ENCODE measurements at regions not wholly inside any gene's neighbourhood (a gene's known extent, or its start where the extent isn't known, plus 50 kb on each side); places are given as distances from the start of the nearest gene placed in this dataset.

GRCh38 chr5:108432024-108432423 is 50.1 kb upstream of the FBXL17 start:
- H3K36me3 Mint-ChIP-seq (ENCODE audit: low read depth) = no peaks in the 10 kb centered on the region
- H3K9me3 Mint-ChIP-seq = peaks cover 2% of the 10 kb centered on the region
- no peak for TF ChIP-seq CTCF (conservative IDR thresholded peaks at IDR 0.05)
- DNase-seq (ENCODE audit: low read depth, low spot score) = no peak
- no peaks in the 10 kb centered on the region for H3K27me3 Mint-ChIP-seq (ENCODE audit: low read depth)
- H3K4me1 Mint-ChIP-seq = peaks cover 8% of the 10 kb centered on the region
- peak overlapping the region; percentile 67 for H3K27ac Mint-ChIP-seq (ENCODE audit: unreplicated experiment)
- no peak overlapping the region for H3K4me3 Mint-ChIP-seq

Data from neural crest cell (in vitro differentiated cells).